Fibroblast of skin of right quadriceps (primary cell): ENCODE measurements at regions not wholly inside any gene's neighbourhood (a gene's known extent, or its start where the extent isn't known, plus 50 kb on each side); places are given as distances from the start of the nearest gene placed in this dataset.

Source experiments
- DNase-seq: peaks from one replicate; pipeline ENCODE4 v3.0.0-alpha.2; 2013

- DNase-seq, result no peak
Measured at GRCh38 chr10:8235253-8236027, 181.0 kb downstream of the GATA3 start.

- no peak for DNase-seq
Measured at GRCh38 chr10:8238986-8239385, 184.5 kb downstream of the GATA3 start.

- DNase-seq, result no peak
Measured at GRCh38 chr10:8240861-8241260, 186.4 kb downstream of the GATA3 start.

- DNase-seq, result no peak
Measured at GRCh38 chr10:8242295-8242872, 187.9 kb downstream of the GATA3 start.

- no peak for DNase-seq
Measured at GRCh38 chr10:8245131-8245813, 190.8 kb downstream of the GATA3 start.

DNA sequence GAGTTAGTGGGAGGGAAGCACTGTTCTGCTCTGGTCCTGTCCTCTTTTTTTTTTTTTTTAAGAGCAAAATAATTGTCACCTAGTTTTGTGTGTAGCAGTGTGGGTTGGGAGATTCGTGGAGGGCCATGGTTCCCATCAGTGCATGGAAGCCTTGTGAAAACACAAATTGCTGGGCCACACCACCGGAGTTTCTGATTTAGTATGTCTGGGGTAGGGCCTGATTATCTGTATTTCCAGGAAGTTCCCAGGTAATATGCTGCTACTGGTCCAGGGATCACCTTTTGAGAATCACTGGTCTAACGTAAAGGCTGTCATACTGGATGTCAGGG lies 191.3 kb downstream of the GATA3 start:
- DNase-seq, result no peak

- DNase-seq, result no peak
Measured at GRCh38 chr10:8246548-8246947, 192.1 kb downstream of the GATA3 start.

DNA sequence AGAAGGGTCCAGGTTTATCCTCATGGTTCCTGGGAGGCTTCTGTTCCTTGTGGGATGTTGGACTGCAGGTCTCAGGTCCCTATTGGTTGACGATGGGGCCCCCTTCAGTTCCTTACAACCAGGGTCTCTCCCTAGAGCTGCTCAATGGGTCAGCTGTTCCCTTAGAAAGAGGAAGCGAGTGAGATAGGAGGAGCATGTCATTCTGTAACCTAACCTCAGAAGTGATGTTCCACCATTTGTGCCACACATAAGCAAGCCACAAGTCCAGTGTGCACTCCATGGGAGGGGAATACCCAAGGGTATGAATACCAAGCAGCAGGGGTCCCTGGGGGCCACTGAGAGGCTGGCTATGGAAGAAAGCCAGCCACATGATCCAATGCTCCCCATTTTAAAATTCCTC lies 192.7 kb downstream of the GATA3 start:
- no peak for DNase-seq

DNA sequence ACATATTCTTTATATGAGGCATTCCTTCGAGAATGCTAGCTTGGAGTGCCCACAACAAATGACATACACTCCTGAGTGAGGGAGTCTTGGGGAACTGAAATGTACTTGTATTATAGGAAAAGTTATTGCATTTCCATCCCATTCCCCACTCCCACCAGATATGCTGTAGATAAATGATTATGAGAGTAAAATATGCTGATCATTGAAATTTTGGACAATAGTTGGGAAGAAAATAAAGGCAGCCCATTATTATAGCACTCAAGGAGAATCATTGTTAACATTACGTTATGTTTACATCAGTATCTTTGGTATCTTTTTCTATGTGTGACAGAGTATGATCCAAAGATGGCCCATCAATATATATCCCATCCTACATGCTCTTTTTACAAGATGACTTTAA lies 194.4 kb downstream of the GATA3 start:
- DNase-seq, result no peak

DNA sequence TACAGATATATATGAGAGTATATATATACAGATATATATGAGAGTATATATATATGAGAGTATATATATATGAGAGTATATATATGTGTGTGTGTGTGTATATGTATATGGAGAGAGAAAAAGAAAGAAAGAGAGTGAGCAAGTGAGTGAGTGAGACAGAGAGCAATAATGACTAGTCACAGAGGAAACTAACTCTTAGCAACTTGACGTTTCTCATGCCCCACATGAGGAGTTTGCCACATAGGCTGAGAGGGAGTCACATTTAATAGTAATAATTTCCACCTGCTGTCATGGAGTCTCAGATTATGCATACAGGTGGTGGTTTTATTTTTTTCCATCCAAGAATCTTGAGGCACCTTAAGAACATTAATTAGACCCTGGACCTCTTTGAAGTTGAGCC lies 199.9 kb downstream of the GATA3 start:
- DNase-seq, result no peak

DNA sequence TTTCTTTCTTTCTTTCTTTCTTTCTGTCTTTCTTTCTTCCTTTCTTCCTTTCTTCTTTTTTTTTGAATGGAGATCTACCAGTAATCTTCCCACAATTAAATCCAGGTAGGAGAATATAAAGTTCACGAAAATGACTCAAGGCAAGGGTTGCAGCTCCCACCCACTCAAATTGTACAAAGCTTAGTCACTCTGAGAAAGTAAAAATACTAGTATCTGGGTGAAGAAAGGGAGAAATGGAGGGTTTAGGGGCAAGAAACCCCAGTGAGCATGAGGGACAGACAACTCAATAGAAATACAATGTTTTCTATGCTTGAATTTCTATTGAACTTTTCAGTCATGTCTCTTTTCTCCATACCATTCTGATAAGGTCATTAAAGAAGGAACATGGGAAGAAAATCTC lies 200.8 kb downstream of the GATA3 start:
- DNase-seq, result no peak

GRCh38 chr10:8260645-8261044 lies 206.2 kb downstream of the GATA3 start:
- no peak for DNase-seq

DNA sequence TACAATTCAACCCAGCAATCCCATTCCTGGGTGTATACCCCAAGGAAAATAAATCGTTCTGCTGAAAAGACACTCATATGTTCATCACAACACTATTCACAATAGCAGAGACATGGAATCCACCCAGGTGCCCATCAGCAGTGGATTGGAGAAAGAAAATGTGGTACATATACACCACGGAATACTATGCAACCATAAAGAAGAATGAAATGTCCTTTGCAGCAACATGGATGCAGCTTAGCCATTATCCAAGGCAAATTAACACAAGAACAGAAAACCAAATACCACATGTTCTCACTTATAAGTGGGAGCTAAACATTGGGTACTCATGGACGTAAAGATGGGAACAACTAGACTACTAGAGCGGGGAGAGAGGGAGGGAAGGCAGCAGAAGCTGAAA lies 207.8 kb downstream of the GATA3 start:
- no peak for DNase-seq

DNA sequence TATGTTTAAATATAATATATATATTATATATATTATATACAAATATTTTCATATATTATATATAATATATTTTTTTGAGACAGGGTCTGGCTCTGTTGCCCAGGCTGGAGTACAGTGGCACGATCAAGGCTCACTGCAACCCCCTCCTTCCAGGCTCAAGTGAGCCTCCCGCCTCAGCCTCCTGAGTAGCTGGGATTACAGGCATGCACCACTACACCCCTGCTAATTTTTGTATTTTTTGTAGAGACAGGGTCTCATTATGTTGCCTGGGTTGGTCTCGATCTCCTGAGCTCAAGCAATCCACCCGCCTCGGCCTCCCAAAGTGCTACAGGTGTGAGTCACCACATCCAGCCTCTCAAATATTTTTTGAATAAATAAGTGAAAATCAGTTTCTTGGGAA lies 215.5 kb downstream of the GATA3 start:
- no peak for DNase-seq

DNA sequence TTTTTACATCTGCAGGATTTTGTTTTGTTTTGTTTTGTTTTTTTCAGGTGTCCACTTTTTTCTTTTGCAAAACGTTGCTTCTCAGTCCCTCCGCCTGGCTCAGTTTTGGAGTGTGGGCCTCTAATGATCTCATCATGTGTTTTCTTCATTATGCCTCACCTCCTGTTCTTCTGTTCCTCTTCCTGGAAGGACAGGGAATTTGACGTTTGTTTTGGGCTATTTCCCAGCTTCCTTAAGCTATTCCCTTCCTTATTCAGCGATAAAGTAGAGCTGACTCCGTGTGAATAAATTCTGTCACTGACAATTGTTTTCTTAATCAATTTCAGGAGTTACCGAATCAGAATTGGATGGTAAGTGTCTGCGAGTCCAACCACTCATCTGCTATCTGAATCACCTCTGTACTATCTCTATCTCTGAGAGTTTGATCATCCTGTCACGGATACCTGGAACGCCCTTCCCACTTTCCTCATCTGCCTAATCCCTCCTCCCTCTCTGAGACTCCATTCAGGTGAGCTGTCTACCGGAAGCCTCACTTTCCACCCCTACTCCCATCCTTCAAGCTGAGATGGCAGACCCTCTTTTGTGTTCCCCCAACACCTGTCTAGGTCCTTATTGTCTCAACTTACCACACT lies 218.4 kb downstream of the GATA3 start:
- no peak for DNase-seq

DNA sequence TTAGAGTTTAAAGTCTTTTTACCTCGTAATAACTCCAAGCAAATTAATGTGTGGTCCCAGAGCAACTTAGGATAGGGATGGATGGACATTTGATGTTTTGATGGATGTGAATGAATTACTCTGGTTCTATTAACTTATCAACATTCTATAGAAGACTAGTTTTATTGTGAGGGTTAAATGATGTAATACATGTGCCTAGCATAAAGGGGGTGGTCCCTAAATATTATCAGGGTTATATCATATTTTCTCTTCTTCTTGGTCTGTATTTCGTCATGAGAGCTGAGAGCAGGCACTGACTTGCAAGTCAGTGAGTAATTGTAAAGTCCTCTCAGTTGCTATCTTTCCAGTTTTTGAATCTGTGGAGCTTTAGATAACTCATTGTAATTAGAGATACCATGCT lies 219.3 kb downstream of the GATA3 start:
- DNase-seq, result no peak

DNA sequence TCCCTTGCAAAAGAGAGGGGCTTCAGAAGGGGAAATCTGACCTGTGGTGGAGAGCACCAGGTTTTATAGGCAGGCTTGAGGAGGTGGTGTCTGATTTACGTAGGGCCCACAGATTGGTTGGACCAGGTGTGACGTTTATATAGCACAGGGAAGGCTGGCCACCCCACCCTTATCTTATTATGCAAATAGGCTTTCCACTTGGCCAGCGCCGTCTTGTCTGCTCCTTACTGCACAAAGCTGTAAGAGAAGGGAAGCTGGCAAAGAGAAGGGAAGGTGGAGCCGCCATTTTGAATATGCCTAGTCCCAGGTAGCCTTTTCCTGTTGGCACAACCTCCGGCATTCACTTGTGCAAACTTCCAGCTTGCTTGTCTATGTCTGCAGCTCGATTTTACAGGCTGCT lies 221.4 kb downstream of the GATA3 start:
- DNase-seq, result no peak

DNA sequence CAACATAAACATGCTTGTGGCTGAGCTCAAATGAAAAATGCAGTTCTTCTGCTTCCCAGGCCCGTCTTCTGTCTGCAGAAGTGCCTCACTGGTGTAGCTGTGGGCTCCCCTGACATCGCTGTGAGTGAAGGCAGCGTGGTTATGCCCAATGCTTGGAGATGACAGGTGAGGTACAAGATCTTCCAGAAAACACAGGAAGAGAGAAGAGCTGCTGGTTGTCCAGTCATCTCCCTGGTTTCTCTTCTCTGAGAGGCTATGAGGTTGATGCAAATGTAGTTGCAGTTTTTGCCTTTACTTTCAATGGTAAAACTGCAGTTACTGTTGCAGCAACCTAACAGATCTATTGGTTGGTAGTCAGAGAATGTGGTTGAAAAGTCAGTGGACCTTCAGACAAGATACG lies 223.6 kb downstream of the GATA3 start:
- no peak for DNase-seq

DNA sequence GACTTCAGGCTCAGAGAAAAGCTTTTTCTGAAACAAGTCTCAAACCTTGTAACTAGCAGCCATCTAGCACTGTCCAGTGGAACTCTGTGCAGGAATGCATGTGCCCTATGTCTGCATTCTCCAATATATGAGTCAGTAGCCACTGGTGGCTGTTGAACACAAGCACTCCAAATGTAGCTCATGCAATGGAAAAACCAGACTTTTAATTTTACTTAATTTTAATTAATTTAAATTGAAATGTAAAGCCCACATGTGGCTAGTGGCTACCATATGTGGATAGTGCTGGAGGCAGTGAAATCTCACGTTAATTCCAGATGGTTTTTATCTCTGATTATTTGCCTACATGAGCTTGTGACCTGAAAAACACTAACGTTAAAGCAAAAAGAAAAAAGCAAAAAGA lies 225.1 kb downstream of the GATA3 start:
- peak; percentile 38 for DNase-seq

DNA sequence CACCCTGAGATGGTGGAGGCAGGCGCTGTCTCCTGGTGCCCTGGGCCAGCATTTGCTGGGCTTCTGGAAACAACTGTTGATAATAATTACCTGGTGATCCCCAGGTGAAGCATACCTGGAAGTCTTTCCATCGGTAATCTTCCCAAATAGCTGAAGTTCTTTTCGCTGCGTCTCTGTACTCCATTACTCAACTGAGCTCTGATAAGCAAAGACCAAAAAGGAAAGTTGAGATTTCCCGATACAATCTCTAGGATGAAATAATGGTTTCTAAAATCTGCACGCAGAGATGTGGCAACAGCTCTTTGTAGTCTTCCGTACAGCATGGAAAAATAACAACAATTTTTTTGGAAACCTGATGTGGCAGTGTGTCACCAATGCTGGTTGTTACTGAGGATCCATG lies 226.5 kb downstream of the GATA3 start:
- DNase-seq, result no peak

DNA sequence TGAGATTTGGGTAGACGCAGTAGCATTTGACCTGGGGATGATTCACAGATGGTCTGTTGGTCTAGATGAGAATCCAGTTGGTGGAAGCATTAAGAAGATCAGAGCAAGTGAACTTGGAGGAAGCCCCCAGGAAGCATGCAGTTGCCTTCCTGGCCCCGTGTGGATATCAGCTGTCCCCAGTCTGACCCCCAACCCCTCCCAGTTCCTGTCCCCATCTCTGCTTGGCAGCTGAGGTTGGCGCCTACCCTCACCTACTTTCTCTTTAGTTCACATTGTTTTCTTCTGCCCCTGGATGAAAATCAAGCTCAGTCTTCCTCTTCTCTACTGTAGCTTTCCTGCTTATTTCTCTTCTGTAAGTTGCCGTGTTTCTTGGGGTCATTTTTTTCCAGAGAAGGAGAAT lies 227.9 kb downstream of the GATA3 start:
- DNase-seq, result no peak

DNA sequence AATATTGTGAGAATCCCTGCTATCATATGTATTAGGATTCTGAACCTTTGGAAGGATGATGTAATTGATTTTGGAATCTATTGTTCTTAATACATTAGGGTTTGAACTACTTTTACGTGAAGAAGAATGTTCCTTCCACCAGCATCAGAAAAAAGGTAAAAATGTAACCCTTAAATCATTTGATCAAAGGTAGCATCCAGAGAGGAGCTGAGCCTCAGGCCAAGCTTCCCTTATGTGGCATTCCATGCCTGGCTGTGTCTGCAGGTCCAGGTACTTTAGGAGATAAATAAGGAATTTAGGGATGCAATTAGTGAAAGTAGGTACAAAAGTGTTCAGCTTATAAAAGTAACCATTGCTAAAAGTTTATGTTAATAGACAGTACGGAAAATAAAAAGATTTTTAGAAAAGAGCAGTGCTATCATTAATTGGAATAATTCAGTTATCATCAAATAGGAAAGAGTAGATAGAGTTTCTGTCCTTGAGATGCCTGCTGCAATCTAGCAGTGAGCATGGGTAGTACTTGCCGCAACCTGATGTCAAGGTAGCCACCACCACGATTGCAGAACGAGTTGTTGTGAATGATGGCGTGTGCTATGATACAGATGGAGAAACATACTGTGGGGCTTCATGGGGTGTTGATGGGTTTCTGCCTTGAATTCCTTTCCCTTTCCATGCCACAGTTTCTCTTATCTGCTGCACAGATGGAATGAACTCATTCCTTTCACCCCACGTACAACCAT lies 228.8 kb downstream of the GATA3 start:
- no peak for DNase-seq

DNA sequence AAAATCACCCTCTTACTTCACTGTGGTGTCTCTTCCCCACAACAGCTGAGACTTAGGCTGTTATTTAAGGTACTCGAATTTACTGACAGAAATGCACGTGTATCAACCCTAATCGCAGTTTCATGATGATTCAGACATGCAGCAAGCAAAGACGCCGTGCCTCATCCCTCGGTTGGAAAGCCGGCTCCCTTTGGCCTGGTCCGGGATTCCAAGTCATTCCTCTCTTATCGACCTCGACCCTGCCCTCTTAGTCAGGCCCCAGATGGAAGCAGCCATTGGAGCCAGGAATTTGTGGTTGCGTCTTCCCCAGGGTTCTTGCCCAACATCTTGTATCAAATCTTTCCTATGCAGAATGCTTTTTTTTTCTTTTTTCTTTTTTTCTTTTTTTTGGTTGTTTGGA lies 229.5 kb downstream of the GATA3 start:
- DNase-seq, result no peak
